Type B pancreatic cell (in vitro differentiated cells): ENCODE measurements at regions not wholly inside any gene's neighbourhood (a gene's known extent, or its start where the extent isn't known, plus 50 kb on each side); places are given as distances from the start of the nearest gene placed in this dataset.

Experiments
- DNase-seq: peaks from one replicate; pipeline ENCODE4 v3.0.0; 2021; ENCODE audit warnings: mixed read lengths; ENCODE audit not compliant: unreplicated experiment; ENCODE audit errors: extremely low spot score
- H3K27ac Mint-ChIP-seq: 2 replicates; pipeline ENCODE4 v1.8.0; 2021; ENCODE audit warnings: mild to moderate bottlenecking, mixed read lengths
- H3K27me3 Mint-ChIP-seq: 2 replicates; pipeline ENCODE4 v1.8.0; 2021; ENCODE audit warnings: mixed read lengths
- H3K36me3 Mint-ChIP-seq: 2 replicates; pipeline ENCODE4 v1.8.0; 2021; ENCODE audit warnings: mixed read lengths
- H3K4me1 Mint-ChIP-seq: one replicate; pipeline ENCODE4 v1.8.0; 2021; ENCODE audit warnings: mixed read lengths; ENCODE audit not compliant: unreplicated experiment
- H3K4me3 Mint-ChIP-seq: 2 replicates; pipeline ENCODE4 v1.8.0; 2021; ENCODE audit warnings: mild to moderate bottlenecking, mixed read lengths
- H3K9me3 Mint-ChIP-seq: 2 replicates; pipeline ENCODE4 v1.8.0; 2021; ENCODE audit warnings: mixed read lengths
- TF ChIP-seq, protein P1 (sequence below): fragments of 200-600 bp; sonication (generic); conservative IDR thresholded peaks from 2 replicates; pipeline ENCODE4 v1.5.0; 2021; ENCODE audit warnings: antibody characterized with exemption, mild to moderate bottlenecking

DNA sequence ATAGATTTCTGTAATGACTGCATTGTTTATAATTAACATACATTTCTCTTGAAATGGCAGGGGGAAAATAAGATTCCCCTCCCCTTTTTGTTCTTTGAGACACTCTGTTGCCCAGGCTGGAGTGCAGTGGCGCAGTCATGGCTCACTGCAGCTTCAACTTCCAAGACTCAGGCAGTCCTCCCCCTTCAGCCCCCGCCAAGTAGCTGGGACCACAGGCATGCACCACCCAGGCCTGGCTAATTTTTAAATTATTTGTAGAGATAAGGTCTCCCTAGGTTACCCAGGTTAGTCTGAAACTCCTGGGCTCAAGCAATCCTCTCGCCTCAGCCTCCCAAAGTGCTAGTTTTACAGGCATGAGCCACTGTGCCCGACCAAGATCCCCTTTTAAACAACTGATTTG is 67.7 kb downstream of the KATNIP start:
- Mint-ChIP-seq H3K36me3 (peaks cover 17% of the 10 kb centered on the region), H3K27me3 (no peaks in the 10 kb centered on the region), H3K9me3 (no peaks in the 10 kb centered on the region), H3K27ac (peak overlapping the region; percentile 98), H3K4me1 (peaks cover 48% of the 10 kb centered on the region), H3K4me3 (no peak overlapping the region)
- no peak for DNase-seq
- TF ChIP-seq, protein P1, sequence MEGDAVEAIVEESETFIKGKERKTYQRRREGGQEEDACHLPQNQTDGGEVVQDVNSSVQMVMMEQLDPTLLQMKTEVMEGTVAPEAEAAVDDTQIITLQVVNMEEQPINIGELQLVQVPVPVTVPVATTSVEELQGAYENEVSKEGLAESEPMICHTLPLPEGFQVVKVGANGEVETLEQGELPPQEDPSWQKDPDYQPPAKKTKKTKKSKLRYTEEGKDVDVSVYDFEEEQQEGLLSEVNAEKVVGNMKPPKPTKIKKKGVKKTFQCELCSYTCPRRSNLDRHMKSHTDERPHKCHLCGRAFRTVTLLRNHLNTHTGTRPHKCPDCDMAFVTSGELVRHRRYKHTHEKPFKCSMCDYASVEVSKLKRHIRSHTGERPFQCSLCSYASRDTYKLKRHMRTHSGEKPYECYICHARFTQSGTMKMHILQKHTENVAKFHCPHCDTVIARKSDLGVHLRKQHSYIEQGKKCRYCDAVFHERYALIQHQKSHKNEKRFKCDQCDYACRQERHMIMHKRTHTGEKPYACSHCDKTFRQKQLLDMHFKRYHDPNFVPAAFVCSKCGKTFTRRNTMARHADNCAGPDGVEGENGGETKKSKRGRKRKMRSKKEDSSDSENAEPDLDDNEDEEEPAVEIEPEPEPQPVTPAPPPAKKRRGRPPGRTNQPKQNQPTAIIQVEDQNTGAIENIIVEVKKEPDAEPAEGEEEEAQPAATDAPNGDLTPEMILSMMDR, result no peak

DNA sequence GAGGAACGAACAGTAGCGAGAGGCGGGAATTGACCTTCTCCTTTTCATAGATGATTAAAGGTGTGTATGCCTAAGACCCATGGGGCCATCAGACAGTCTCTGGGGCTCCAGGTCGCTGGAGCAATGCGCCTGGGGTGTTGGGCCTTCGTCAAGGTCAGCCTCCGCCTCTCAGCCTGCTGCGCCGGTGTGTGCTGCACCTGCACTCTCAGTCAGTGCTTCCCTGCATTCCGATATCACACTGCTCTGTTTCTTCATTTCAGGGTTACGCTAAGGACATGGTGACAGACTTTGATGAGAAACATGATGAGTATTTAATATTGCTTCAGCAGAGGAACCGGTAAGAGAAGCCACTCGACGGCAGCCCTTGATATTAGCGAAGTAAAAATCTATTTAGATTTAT is 68.2 kb downstream of the KATNIP start:
- DNase-seq, result no peak
- Mint-ChIP-seq H3K4me1 (peaks cover 47% of the 10 kb centered on the region), H3K36me3 (peaks cover 17% of the 10 kb centered on the region), H3K27ac (peak overlapping the region; percentile 98), H3K27me3 (no peaks in the 10 kb centered on the region), H3K4me3 (peak overlapping the region; percentile 56), H3K9me3 (no peaks in the 10 kb centered on the region)
- TF ChIP-seq, protein P1, result no peak

DNA sequence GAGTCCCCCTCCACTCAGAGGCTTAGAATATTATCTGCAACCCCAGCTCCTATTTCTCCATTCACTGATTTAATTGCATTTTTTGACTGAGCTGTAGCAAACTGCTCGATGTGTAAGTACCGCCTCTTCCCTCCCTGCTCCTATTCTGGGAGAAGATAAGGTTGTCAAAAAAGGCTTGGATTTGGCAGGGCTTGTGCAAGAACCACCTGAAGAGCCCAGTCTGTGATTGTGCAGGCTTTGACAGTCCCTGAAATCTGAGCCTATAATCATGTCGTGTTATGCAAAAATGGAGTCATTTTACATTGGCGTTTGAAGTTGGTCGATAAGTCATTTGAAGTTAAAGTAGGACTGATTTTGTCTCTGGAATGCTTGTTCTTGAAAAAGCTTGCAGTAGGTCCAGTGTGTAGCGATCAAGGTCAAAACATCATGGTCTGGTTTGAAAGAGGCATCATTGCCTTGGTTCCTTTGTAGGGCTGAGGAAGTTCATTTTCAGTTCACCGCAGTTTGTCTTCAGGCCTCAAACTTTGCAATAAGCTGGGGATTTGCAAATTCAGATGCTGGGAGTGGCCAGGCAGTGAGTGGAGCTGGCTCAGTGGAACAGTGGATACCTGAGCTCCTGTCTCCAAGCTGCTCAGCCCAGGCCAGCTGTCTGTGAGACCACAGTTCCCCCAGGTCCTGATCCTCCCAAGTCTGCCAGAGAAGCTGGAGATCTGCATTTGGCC is 68.8 kb downstream of the KATNIP start:
- no peak for DNase-seq
- Mint-ChIP-seq H3K27me3 (no peaks in the 10 kb centered on the region), H3K4me1 (peaks cover 41% of the 10 kb centered on the region), H3K27ac (peak overlapping the region; percentile 98), H3K4me3 (peak overlapping the region; percentile 56), H3K9me3 (no peaks in the 10 kb centered on the region), H3K36me3 (peaks cover 17% of the 10 kb centered on the region)
- TF ChIP-seq, protein P1, result no peak

DNA sequence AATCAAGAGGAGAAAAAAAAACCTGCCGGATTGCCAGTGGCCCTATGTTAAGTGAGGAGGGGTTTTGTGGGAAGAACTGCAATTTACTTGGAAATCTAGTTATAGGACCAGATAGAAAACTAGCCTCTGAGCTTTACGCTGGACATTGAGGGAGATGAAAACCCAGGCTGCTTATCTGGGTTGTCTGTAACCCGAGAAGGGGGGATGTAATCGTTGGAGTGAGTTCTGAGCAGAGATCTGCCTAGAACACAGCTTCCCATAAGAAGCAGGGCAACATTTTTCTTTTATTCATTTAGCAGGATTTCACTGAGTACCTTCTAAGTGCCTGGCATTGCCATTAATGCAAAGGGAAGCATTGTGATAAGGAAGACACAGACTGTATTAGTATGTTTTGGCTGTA is 70.6 kb downstream of the KATNIP start:
- H3K27ac Mint-ChIP-seq, result peak overlapping the region; percentile 98
- no peaks in the 10 kb centered on the region for H3K27me3 Mint-ChIP-seq
- DNase-seq, result no peak
- peaks cover 43% of the 10 kb centered on the region for H3K4me1 Mint-ChIP-seq
- peaks cover 14% of the 10 kb centered on the region for H3K36me3 Mint-ChIP-seq
- H3K9me3 Mint-ChIP-seq, result no peaks in the 10 kb centered on the region
- peak overlapping the region; percentile 7 for H3K4me3 Mint-ChIP-seq
- TF ChIP-seq, protein P1, result no peak

DNA sequence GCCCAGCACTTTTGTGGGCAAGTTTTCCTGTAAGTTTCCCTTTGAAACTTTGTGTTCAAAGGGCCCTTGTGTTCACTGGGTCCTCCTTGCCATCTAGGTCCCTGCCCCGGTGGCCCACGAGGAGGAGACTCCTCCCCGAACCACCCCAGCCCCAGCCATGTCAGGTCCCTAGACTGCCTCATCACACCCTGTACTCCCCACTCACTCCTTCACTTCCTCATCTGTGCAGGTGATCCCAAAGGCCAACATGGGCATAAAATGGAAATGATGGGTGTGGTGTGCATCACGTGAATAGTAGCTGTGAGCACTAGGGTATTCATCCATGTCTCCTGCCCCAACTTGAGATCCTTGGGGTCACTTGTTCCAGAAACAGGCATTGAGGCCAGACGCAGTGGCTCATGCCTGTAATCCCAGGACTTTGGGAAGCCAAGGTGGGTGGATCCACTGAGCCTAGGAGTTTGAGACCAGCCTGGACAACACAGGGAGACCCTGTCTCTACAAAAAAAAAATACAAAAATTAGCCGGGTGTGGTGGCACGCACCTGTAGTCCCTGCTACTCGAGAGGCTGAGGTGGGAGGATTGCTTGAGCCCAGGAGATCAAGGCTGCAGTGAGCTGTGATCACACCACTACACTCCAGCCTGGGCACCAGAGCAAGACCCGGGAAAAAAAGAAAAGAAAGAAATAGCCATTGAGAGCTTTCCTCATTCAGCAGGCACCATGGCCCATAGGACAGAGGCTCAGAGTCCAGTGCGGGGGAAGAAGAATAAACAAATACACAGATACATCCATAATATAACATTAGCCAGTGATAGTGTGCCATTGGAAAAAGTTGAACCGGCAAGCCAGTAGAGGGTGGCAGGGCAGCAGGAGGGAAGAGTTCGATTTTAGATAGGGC is 74.5 kb downstream of the KATNIP start:
- no peak for DNase-seq
- peaks cover 50% of the 10 kb centered on the region for H3K4me1 Mint-ChIP-seq
- no peaks in the 10 kb centered on the region for H3K27me3 Mint-ChIP-seq
- H3K9me3 Mint-ChIP-seq, result no peaks in the 10 kb centered on the region
- H3K4me3 Mint-ChIP-seq, result no peak overlapping the region
- peak overlapping the region; percentile 92 for H3K27ac Mint-ChIP-seq
- TF ChIP-seq, protein P1, result no peak
- peaks cover 16% of the 10 kb centered on the region for H3K36me3 Mint-ChIP-seq
